ENCODE measurements at regions not wholly inside any gene's neighbourhood (a gene's known extent, or its start where the extent isn't known, plus 50 kb on each side); places are given as distances from the start of the nearest gene placed in this dataset.

GRCh38 chr2:129174143-129174542, 805.3 kb upstream of the RAB6C start:
- TF ChIP-seq, protein P1, sequence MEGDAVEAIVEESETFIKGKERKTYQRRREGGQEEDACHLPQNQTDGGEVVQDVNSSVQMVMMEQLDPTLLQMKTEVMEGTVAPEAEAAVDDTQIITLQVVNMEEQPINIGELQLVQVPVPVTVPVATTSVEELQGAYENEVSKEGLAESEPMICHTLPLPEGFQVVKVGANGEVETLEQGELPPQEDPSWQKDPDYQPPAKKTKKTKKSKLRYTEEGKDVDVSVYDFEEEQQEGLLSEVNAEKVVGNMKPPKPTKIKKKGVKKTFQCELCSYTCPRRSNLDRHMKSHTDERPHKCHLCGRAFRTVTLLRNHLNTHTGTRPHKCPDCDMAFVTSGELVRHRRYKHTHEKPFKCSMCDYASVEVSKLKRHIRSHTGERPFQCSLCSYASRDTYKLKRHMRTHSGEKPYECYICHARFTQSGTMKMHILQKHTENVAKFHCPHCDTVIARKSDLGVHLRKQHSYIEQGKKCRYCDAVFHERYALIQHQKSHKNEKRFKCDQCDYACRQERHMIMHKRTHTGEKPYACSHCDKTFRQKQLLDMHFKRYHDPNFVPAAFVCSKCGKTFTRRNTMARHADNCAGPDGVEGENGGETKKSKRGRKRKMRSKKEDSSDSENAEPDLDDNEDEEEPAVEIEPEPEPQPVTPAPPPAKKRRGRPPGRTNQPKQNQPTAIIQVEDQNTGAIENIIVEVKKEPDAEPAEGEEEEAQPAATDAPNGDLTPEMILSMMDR (conservative IDR thresholded peaks at IDR 0.05), result no peak
- TF ChIP-seq EZH2 (IDR thresholded peaks at IDR 0.05; ENCODE audit: low read depth), result no peak
